Fibroblast of skin of left quadriceps (primary cell): ENCODE measurements at regions not wholly inside any gene's neighbourhood (a gene's known extent, or its start where the extent isn't known, plus 50 kb on each side); places are given as distances from the start of the nearest gene placed in this dataset.

Source experiments
- DNase-seq, 2 experiments: peaks; one replicate each; pipeline ENCODE4 v3.0.0-alpha.2; 2013; ENCODE audit warnings: low read depth in 2 of 2

DNA sequence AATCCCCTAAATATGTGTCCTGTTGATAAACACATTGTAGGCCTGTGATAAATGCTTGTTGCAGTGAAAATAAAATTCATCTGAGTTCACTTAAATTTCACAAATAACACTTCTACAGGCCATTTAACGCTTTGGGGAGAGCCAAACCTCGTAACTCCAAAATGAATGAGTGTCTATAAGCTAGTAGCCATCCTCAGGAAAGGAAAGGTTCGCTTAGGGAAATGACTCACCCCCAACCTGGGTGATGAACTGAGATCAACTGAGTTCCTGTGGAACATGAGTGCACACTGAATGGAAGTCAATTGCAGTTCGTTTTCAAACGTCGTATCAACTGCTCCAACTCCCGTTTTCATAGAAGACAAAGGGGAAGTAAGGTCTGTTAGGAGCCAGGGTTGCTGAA lies 527.6 kb upstream of the ID2 start:
- no peak for DNase-seq

DNA sequence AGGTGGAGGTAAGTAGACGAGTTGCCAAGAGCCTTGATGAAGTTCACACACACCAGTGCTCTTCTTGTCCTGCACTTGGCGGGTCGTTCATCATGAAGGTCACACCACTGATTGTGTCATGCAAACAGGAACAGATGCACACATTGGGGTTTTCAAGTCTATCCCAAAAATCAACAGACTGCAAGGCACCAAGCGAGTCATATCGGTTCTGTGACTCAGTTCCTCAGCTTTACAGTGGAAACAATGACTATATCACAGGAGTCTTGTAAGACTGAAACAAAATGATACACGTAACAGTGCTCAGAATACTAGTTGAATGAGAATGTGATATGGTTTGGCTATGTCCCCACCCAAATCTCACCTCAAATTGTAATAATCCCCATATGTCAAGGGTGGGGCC lies 526.9 kb upstream of the ID2 start:
- no peak for DNase-seq

DNA sequence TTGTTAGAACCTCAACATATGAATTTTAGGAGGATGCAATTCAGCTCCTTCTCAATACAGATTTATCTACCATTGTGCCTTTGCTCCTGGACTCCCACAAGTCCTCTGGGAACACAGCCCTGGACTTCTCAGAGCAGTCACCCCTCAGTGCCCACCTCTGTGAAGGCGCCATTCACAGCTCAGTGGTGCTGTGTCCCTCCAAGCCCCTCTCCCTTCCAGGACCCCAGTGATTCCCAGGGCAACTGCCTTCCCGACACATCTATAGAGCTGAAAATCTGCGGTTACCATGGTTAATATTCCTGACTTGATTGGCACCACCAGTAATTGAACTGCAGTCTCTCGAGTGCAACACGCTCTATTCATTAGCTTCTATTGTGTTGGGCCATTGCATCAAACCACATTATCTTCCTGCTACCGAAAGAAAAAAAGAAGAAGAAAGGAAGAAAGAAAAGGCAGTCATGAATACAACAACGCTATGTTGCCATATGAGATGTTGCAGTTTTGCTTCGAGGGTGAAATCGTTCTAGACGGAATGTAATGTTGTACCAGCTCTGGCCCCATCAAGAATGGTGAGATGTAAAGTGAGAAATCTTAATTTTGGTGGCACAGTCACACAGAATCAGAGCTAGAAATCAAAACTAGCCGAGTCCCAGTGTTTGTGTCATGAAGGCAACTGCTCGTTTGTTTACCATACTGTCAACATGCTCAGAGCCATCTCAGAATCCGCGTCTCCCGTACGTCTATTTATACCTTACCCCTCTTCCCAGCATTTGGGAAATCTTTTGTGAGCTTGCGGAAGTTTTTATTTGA lies 524.0 kb upstream of the ID2 start:
- no peak for DNase-seq

DNA sequence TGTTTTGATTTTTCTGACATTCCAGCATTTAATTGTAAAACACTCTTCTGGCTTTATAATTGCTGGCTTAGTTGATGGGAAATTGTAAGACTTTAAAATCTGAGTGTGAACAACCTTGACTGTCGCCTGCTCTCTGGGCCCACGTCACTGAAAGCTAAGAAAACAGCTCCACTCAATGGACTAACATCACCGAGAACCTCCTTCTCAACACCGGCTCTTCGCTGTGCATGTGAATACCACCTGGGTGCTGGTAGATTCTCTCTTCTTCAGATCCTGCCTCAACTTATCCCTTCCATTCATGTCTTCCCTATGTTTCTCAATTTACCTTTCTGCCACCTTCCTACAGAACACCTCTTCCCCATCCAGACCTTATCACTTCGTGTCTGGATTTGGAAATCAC lies 523.1 kb upstream of the ID2 start:
- DNase-seq: no peak

DNA sequence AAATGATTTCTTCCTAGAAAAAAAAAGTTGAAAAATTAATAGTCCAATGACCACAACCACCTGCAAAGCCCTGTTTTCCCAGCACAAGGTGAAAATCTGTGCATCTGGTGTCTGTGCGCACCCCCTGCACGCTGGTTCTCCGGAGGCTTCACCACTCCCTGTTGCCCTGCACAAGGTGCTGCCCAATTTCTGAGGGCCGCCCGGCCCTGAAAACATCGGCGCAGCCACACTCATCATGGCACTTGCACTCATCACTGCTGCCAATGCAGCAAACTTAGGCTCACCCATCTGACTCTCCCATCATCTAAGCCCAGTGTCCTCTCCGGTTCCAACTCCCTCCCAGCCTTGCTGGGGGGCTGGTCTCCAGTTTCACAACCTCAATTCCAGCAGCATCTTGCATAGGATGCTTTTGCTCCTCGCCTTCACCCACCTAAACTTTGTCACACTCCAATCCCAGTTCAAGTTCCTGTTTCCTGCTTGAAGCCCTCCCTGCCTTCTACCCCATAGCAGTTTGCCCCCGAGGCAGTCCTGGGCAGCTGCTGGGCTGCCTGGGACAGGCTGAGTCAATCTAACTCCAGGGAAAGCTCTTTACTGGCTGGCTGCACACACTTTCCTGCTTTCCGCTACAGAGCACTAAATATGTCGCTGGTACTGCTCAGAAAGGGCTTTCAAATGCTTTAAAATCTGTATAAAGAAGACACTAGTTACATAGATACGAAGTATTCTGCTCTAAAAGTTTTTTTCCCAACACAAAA lies 522.5 kb upstream of the ID2 start:
- DNase-seq: no peak

DNA sequence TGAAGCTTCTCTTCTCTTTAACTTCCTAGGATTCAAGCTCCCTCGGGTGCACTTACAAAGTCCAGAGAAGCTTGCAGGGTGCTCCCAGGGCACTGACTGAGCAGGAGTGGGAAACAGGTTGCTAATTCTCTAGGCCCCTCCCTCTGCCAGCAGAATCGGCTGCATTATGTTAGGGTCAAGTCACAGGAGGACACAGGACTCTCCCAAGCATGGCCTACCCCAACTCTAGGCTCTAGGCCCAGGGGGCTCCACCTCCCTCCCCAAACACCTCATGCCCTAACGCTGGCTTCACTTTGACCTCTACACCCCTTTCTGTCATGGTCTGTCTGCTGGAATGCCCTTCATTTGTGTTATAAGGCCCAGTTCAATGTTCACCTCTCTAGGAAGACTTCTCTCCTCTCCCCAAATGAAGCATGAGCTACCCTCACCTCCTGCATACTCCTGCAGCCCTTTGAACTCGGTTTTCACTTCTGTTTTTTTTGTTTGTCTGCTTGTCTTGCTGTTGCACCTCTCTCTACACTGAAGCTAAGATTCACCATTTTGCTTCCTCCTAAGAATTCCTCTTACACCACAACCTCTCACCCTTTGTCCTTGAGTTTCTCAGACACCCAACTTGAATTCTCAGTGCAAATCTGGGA lies 521.8 kb upstream of the ID2 start:
- no peak for DNase-seq

DNA sequence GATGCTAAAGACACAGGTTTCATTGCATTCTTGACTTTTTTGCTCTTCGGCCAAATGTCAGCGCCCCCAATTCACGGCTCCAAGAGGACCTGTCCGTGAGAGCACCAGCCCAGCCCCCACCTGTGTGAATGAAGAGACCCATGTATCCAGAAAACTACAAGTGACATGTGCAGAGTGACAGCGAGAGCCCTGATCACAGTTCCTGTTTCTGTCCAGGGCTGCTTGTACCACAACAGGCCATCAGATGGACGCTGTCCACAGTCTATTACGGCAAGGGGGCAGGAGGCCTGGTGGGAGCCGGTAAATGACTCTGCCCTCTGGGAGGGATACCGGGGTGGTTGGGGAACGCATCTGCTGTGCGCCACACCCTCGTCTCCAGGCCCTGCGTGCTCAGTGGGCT lies 520.9 kb upstream of the ID2 start:
- no peak for DNase-seq

DNA sequence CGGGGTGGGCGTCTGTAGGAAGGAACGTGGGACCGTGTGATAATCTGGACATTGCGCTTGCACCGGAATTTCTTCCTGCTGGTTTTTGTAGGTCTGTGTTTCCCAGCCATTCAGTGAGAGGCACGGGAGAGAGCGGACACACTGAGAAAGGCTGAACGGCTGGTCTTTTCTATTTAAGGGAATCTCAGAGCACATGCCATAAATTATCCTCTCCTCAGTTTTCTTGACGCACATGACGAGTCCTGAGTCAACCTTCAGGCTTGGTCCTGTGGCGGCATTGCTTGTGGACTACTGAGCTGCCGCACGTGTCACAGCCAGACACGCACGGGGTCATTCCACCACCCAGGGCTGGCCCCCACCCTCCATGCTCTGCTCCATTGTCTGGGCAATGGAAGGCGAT lies 519.3 kb upstream of the ID2 start:
- DNase-seq: peak; percentile 73 to 76

DNA sequence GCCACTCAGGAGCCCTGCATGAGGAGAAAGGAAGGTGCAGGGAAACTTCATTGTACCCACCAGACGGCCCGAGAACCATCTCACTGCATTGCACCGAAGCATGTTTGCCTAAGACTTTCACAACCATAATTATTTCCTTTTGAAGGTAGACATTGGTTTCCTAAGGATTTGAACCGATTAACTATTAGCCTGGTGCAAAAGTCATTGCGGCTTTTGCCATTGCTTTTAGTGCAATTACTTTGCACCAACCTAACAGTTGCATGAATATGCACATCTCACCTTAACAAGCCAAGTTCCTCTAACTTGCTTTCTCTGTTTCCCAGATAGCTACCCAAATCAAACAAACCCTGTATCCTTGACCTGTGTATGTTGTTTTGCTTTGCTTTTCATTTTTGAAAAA lies 516.3 kb upstream of the ID2 start:
- no peak for DNase-seq

DNA sequence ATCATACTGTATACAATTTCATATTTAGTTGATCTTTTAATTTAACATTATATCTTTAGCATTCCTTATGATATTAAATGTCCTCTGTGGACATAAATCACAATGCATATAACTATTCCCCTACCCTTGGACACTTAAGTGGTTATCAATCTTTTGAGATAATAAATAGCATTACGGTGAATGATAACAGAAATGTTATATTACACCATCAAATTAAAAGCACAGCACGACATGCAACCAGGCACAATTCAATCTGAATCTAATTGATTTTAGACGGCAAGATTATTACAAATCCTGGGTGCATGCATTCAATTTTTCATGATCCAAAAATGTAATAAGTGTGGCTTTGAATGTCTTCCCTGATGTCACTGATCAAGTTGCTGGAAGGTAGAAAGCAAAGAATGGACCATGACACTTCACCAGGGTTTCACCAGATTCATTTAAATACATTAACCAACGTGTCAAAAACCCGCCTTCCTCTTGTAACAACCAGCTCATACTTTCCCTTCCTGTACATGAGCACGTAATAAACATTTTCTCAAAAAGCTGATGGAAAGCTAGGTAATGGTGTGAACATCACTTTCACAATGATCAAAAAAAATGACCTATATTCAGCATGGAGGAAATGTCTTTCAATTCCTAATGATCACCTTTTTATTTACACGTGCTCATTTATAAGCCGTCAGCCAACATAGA lies 513.7 kb upstream of the ID2 start:
- DNase-seq: no peak

DNA sequence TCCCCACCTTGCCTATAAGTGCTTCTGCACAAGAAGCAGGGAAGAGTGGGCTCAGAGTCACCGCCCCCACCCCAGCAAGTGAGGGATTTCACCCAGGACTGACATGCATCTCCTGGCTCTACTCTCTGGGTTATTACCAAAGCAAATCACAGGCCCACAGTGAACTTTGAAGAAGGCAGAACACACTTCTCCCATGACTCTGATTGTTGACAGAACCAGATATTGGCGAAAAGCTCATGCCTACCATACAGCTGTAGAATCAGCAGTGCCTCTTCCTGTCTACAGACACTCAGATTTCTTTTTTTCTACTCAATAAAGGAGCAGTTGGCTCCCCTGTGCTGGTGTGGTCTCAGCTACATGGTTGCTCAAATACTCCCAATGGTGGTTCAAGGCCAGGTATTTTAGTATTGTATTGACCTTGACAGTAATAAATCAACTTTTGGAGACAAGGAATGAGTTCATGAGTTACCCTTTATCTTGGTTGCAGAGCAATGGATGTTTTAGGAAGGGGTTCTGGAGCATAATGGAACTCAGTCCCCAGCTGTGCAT lies 512.9 kb upstream of the ID2 start:
- no peak for DNase-seq

DNA sequence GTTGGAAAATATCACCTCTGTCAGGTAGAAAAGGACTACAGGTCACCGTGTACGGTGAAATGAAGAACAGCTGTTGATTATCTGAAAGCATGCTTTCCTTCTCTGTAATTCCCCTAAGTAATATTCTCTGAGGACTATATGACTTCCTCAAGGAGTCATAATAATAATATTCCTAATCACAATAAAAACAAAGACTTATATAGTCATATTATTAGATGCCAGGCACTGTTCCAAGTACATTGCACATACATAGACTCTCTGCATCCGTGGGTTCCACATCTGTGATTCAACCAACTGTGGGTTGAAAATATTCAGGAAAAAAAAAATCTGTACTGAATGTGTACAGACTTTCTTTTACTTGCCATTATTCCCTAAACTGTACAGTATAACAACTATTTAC lies 512.4 kb upstream of the ID2 start:
- DNase-seq: peak; percentile 96 to 97

DNA sequence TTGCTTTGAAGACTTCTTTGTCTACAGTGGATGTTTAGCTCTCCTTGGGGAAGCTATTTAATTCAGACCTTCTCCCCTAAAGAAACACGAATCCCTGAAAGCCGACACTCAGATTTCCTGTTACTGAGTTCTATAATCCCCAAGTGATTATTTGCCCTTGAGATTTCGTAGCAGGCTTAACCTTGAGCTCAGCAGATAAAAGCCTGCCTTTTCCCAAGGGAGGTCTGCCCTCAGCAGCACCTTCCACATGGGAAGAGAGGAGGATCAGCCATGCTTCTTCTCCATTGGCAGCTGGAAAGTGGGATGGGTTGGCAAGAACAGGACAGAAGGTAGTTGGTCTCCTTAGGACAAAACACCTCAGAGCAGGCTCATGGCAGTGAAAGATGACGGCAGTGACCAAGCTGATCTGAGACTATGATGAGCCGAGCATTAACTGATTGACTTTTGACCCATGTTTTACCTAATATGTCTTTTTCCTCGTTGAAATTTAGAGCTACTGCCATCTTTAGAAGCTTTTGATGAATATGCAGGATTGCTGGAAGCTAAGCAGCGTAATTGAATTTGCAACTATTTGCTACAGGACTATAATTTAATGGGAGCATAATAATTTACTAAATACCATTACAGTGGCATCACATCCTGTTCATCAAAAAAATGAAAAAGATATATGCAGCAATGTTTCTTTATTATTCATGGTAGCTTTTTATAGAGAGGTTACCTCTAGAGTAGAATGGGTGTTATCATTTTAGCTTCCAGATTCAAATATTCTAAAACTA lies 511.1 kb upstream of the ID2 start:
- DNase-seq: no peak

DNA sequence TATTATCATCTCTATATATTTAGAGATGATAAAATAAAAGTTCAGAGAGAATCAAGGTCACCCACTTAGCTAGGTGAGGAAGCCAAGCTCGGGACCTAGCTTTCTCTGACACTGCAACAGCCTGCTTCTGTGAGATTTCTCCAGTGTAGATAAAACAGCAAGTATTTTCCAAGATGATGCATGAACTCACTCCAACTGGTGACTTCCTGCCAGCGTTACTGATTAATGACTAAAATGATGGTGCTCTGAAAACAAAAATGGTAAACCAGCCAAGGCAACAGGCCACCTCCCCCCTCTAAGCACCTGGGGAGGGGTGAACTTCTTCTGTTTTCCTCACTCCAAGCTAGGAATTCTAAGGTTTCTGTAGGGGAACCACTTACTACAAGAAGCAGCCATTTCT lies 510.2 kb upstream of the ID2 start:
- DNase-seq: no peak

DNA sequence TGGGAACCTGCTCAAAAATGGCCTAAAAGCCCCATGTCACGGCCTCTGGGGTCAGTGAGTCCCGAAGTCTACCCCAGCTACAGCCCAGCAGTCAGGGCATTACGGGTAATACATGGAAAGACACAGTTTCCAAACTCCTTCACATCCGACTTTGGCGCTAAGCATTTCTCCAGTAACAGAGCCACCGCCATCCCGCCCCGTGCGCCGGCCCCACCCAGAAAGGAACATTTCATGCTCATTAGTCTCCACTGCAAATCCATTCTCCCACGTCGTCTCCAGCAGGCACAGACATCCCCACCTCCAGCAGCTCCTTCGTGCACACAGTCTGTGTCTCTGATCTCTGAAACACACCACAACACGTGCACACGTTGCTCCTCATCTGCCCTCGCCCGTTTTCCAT lies 509.2 kb upstream of the ID2 start:
- no peak for DNase-seq

DNA sequence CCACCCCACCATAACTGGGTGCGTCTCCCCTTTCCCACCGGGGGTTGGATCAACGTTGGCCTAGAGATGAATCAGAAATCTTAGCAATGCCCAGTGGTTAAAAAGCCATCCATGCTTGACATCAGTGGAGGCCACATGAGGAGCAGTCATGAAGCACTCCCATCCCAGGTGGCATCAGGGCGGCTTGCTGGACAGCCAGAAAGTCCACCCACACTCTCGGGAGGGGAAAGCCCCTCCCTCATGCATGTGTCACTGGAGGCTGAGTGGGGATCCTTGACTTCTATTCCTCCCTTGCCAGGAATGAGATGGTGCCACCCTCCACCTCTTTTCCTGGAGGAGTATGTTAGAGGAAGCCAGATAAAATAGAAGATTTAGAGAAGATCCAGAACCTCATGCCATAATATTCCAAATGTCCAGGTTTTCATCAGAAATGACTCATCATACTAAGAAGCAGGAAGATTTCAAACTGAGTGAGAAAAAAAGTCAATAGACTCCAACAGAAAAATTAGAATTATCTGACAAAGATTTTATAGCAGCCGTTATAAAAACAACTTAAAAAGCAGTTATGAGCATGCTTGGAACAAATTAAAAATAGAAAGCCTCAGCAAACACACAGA lies 507.1 kb upstream of the ID2 start:
- no peak for DNase-seq

DNA sequence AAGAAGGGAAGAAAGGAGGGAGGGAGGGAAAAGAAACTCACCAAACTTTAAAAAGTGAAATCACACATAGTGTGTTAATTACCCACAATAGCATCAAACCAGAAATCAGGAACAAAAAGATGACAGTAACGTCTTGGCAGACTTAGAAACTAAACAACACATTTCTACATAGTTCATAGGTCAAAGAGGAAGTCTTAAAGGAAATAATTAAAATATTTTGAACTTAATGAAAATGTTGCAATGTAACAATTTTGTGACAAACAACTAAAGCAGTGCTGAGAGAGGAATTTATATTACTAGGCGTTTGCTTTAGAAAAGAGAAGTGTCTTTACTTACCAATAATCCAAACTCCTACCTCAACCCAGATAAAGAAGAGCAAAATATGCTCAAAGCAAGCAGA lies 505.0 kb upstream of the ID2 start:
- DNase-seq: no peak

DNA sequence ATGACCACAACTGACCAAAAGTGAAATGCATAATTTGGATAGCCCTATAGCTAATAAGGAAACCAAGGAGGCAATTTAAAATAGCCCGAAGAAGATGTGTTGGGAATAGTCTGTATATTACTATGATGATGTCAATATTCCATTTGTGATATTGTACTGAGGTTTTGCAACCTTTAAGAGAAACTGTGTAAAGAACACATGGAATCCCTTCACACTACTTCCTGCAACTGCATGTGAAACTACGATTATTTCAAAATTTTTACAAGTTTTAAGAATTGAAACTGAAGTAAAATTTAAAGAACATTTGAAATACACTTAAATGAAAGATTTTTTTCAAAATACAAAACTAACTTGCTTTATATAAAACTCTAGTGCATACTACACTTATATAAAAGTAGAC lies 504.3 kb upstream of the ID2 start:
- DNase-seq: no peak

DNA sequence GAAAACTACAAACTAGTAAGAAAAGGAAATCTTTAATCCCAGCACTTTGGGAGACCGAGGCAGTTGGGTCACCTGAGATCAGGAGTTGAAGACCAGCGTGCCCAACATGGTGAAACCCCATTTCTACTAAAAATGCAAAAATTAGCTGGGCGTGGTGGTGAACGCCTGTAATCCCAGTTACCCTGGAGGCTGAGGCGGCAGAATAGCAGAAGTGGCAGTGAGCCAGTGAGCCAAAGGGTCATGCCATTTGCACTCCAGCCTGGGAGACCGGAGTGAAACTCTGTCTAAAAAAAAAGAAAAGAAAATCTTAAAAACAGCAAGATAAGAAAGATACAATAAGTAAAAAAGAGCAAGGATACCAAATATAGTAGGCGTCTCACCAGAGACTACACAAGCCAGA lies 502.9 kb upstream of the ID2 start:
- DNase-seq: no peak

DNA sequence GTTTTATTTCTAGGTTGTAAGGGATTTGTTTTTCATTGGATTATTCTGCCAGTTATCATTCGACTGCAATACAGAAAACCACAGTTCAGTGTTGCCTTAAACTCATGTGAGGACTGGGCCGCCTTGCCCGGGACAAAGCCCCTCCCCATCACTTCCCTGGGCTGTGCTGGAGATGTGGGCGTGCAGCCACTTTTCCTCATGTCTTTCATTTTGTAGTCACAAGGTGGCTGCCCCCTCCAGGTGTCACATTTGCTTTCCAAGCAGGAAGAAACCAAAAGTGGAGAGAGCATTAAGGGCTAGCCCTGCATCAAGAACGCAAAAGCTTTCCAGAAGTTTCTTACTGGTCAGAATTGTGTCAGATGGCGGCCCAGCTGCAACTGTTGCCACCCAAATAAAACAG lies 492.5 kb upstream of the ID2 start:
- no peak for DNase-seq

DNA sequence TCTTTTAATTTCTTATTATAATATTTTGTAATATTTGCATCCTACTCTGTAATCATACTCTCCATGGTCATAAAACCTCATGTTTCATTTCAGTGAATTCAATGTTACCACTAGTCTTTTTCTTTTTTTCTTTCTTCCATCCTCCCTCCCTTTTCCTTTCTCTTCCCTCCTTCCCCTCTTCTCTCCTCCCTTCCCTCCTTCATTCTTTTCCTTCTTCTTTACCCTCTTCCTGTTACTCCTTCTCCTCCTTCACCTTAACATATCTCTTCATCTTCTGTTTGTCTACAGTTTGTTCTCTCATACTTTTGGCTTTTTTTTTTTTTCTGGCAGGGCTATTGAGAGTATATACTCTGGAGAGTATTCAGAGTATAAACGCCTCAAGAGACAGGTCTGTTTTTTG lies 491.6 kb upstream of the ID2 start:
- DNase-seq: no peak
